Bronchial epithelial cell (primary cell): ENCODE measurements at regions not wholly inside any gene's neighbourhood (a gene's known extent, or its start where the extent isn't known, plus 50 kb on each side); places are given as distances from the start of the nearest gene placed in this dataset.

Source experiments
- DNase-seq: peaks from one replicate; pipeline ENCODE4 v3.0.0-alpha.2; 2010; ENCODE audit warnings: low read depth
- FAIRE-seq: peaks from 2 replicates; lab custom pipeline; 2011; peaks lifted over from hg19 to GRCh38; lab: Jason Lieb, UNC
- H3K27me3 ChIP-seq: 2 replicates; pipeline ENCODE4 v1.5.1; 2011; ENCODE audit warnings: low read length; ENCODE audit not compliant: control insufficient read depth, insufficient read depth
- H3K36me3 ChIP-seq: 2 replicates; pipeline ENCODE4 v1.5.1; 2011; ENCODE audit warnings: low read length; ENCODE audit not compliant: control insufficient read depth, insufficient read depth
- H3K4me3 ChIP-seq: 2 replicates; pipeline ENCODE4 v1.5.1; 2011; ENCODE audit warnings: mild to moderate bottlenecking, low read depth, low read length, control low read depth
- TF ChIP-seq, protein P1 (sequence below): IDR thresholded peaks from 2 replicates; pipeline ENCODE4 v1.5.1; 2011; ENCODE audit warnings: mild to moderate bottlenecking, moderate library complexity, low read length, control low read depth, inconsistent platforms; ENCODE audit not compliant: insufficient read depth, severe bottlenecking

GRCh38 chr2:192775011-192775410, 580.3 kb upstream of the TMEFF2 start:
- DNase-seq = no peak
- FAIRE-seq = no peak
- H3K27me3 ChIP-seq = no peaks in the 10 kb centered on the region
- no peak overlapping the region for H3K4me3 ChIP-seq
- TF ChIP-seq, protein P1, sequence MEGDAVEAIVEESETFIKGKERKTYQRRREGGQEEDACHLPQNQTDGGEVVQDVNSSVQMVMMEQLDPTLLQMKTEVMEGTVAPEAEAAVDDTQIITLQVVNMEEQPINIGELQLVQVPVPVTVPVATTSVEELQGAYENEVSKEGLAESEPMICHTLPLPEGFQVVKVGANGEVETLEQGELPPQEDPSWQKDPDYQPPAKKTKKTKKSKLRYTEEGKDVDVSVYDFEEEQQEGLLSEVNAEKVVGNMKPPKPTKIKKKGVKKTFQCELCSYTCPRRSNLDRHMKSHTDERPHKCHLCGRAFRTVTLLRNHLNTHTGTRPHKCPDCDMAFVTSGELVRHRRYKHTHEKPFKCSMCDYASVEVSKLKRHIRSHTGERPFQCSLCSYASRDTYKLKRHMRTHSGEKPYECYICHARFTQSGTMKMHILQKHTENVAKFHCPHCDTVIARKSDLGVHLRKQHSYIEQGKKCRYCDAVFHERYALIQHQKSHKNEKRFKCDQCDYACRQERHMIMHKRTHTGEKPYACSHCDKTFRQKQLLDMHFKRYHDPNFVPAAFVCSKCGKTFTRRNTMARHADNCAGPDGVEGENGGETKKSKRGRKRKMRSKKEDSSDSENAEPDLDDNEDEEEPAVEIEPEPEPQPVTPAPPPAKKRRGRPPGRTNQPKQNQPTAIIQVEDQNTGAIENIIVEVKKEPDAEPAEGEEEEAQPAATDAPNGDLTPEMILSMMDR = no peak
- H3K36me3 ChIP-seq = no peaks in the 10 kb centered on the region

DNA sequence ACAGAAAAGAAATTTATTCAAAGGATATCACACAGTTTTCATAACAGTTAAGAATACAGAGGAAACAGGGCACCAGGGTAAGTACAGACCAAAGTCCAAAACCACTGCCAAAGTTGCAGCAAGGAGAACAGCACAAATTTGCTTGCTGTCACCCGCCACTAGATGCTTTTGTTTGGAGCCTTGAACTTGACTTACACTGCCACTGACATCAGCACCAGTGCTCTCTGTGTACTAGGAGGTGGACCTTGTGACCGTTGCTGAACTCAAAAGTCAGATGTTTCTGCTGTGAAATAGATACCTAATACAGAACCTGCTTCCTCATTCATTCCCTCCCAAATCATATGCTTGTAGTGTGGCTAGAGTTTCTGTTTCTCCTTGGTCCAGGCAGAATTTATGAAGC, 578.3 kb upstream of the TMEFF2 start:
- Histone ChIP-seq H3K27me3 (no peaks in the 10 kb centered on the region), H3K4me3 (no peak overlapping the region), H3K36me3 (no peaks in the 10 kb centered on the region)
- DNase-seq = no peak
- TF ChIP-seq, protein P1 = no peak
- FAIRE-seq = peak; percentile 32

DNA sequence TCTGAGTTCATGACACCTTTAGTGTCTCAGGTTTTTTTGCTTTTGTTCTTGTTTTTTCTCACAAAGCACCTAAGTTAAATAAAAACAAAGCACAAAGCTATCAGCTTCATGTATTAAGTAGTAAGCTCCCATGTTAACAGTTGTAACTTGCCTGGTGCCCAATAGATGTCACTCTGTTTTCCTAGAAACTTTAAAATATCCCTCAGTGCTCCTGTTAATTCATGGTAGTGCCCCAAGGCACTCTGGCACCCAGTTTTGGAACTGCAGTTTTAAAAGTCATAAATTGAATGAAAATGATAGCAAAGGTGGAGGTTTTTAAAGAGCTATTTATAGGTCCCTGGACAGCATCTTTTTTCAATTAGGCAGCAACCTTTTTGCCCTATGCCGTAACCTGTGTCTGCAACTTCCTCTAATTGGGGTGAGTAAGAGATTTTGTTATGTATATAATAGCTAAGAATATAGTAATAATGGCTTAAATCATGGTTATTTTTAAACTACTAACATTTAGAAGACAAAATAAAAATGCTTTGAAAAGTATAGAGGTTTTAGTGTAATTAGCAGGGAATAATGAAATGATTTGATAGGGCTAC, 555.0 kb upstream of the TMEFF2 start:
- no peak for FAIRE-seq
- TF ChIP-seq, protein P1 = peak; percentile 36
- Histone ChIP-seq H3K27me3 (no peaks in the 10 kb centered on the region), H3K36me3 (no peaks in the 10 kb centered on the region), H3K4me3 (no peak overlapping the region)
- DNase-seq = peak; percentile 20

GRCh38 chr2:192741889-192742288, 547.2 kb upstream of the TMEFF2 start:
- no peak overlapping the region for H3K4me3 ChIP-seq
- no peaks in the 10 kb centered on the region for H3K36me3 ChIP-seq
- no peaks in the 10 kb centered on the region for H3K27me3 ChIP-seq
- TF ChIP-seq, protein P1 = peak; percentile 15
- FAIRE-seq = no peak
- DNase-seq = peak; percentile 17

DNA sequence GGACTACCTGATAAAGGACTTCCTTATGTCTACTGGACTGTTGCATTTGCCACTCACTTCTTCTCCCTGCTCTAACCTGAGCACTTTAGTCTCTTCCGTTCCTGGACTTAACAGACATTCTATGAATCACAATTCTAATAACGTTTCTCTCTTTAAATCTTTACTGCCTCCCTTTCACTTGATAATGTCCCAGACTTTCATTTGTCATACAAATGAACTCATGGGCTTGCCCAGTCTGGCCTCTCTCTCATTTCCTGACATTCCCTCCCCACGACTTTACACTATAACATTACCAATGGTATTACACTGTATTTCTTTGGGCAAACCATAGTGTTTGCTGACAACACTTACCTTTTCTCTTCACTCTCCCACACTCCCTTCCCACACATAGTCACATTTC, 540.7 kb upstream of the TMEFF2 start:
- Histone ChIP-seq H3K27me3 (no peaks in the 10 kb centered on the region), H3K36me3 (no peaks in the 10 kb centered on the region), H3K4me3 (no peak overlapping the region)
- peak; percentile 43 for DNase-seq
- TF ChIP-seq, protein P1 = no peak
- FAIRE-seq = no peak

DNA sequence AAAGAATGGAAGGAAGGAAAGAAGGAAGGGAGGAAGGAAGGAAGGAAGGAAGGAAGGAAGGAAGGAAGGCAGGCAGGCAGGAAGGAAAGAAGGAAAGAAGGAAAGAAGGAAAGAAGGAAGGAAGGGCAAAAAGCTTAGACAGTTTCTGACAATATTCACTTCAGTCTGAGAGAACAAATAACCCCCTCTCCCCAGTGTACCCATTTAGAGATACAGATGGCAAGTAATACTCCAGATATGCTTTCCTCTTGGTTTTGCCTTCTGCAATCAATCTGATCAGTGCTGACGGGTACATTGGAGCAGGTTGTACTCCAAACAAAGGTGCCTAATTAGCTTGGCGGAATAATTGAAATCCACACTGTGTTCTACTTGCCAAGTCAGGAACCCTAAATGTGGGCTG, 534.6 kb upstream of the TMEFF2 start:
- FAIRE-seq (no peak), DNase-seq (no peak)
- H3K27me3 ChIP-seq = no peaks in the 10 kb centered on the region
- TF ChIP-seq, protein P1 = no peak
- no peaks in the 10 kb centered on the region for H3K36me3 ChIP-seq
- H3K4me3 ChIP-seq = no peak overlapping the region
